SK-N-SH (cell line): ENCODE measurements at regions not wholly inside any gene's neighbourhood (a gene's known extent, or its start where the extent isn't known, plus 50 kb on each side); places are given as distances from the start of the nearest gene placed in this dataset.
A peak's percentile ranks its signal among the peaks of the same experiment; 100 is the strongest.

Experiments
- CTCF ChIA-PET: fragments of 300-600, 350-600 bp; formaldehyde crosslinking; extraction: SDS; loops from one replicate; lab custom pipeline; 2021; lab: Yijun Ruan, JAX
- POLR2A ChIA-PET: fragments of 350-600 bp; sonication (Branson Sonifier 250); formaldehyde crosslinking; extraction: SDS; loops from one replicate; lab custom pipeline; 2020; ENCODE audit warnings: antibody characterized with exemption, inconsistent platforms; lab: Yijun Ruan, JAX
- DNase-seq: peaks from one replicate; pipeline ENCODE4 v3.0.0; 2012
- H2AFZ ChIP-seq: fragments of 200-600 bp; sonication (generic); 2 replicates; pipeline ENCODE4 v1.8.1; 2016; ENCODE audit warnings: antibody characterized with exemption, mild to moderate bottlenecking, low read depth
- H3F3A ChIP-seq: fragments of 200-600 bp; sonication (generic); replicated peaks from 2 replicates; pipeline ENCODE3; 2016; ENCODE audit warnings: antibody characterized with exemption, mild to moderate bottlenecking; ENCODE audit not compliant: insufficient read depth
- H3K27ac ChIP-seq, 2 experiments: fragments of 200-500 bp in 1 of 2; fragments of 200-600 bp in 1 of 2; sonication (Bioruptor generic) in 1 of 2; sonication (generic), shearing (Covaris generic) in 1 of 2; 2 replicates each; pipeline versions ENCODE4 v1.5.1 to v1.6.1; 2014 to 2016; ENCODE audit warnings: low read depth in 2 of 2, inconsistent platforms in 1 of 2, low read length in 1 of 2, mild to moderate bottlenecking in 1 of 2, mixed read lengths in 1 of 2
- H3K27me3 ChIP-seq: fragments of 200-600 bp; sonication (generic), shearing (Covaris generic); 2 replicates; pipeline ENCODE4 v1.6.1; 2016; ENCODE audit warnings: mixed run types; ENCODE audit not compliant: insufficient read depth
- H3K36me3 ChIP-seq, 2 experiments: fragments of 200-500 bp in 1 of 2; fragments of 200-600 bp in 1 of 2; sonication (Bioruptor generic) in 1 of 2; sonication (generic) in 1 of 2; replicated peaks in 1 of 2; 2 replicates each; pipeline versions ENCODE3 to v1.5.1; 2014 to 2016; ENCODE audit warnings: low read length in 1 of 2, mild to moderate bottlenecking in 1 of 2; ENCODE audit not compliant: insufficient read depth in 2 of 2, control insufficient read depth in 1 of 2
- H3K4me1 ChIP-seq, 2 experiments: fragments of 200-500 bp in 1 of 2; fragments of 200-600 bp in 1 of 2; sonication (Bioruptor generic) in 1 of 2; sonication (generic), shearing (Covaris generic) in 1 of 2; 2 replicates each; pipeline versions ENCODE4 v1.5.1 to v1.6.1; 2014 to 2016; ENCODE audit warnings: low read depth in 1 of 2, low read length in 1 of 2, mixed run types in 1 of 2; ENCODE audit not compliant: insufficient read depth in 2 of 2, control insufficient read depth in 1 of 2
- H3K4me2 ChIP-seq: fragments of 200-600 bp; sonication (generic), shearing (Covaris generic); 2 replicates; pipeline ENCODE4 v1.6.1; 2017; ENCODE audit warnings: mixed run types
- H3K4me3 ChIP-seq, 2 experiments: fragments of 200-500 bp in 1 of 2; fragments of 200-600 bp in 1 of 2; sonication (Bioruptor generic) in 1 of 2; sonication (generic), shearing (Covaris generic) in 1 of 2; 2 replicates each; pipeline versions ENCODE4 v1.5.1 to v1.8.1; 2014 to 2016; ENCODE audit warnings: low read depth in 2 of 2, inconsistent platforms in 1 of 2, low read length in 1 of 2, mild to moderate bottlenecking in 1 of 2, mixed read lengths in 1 of 2, moderate library complexity in 1 of 2
- H3K79me2 ChIP-seq: fragments of 200-600 bp; sonication (generic); 2 replicates; pipeline ENCODE4 v1.8.1; 2017; ENCODE audit warnings: mild to moderate bottlenecking; ENCODE audit not compliant: insufficient read depth
- H3K9ac ChIP-seq: fragments of 200-600 bp; sonication (generic); 2 replicates; pipeline ENCODE4 v1.6.1; 2017; ENCODE audit warnings: mixed run types
- H3K9me2 ChIP-seq: fragments of 200-600 bp; sonication (generic); 2 replicates; pipeline ENCODE4 v1.6.1; 2017; ENCODE audit warnings: mixed run types
- H3K9me3 ChIP-seq: fragments of 200-600 bp; sonication (generic); 2 replicates; pipeline ENCODE4 v1.6.1; 2017; ENCODE audit warnings: mixed run types, mild to moderate bottlenecking, moderate library complexity
- H4K20me1 ChIP-seq: fragments of 200-600 bp; sonication (generic); 2 replicates; pipeline ENCODE4 v1.6.1; 2017; ENCODE audit warnings: mild to moderate bottlenecking, mixed run types; ENCODE audit not compliant: insufficient read depth
- CHD2 ChIP-seq: fragments of 150-350 bp; IDR thresholded peaks from 2 replicates; pipeline ENCODE4 v1.6.1; 2018; ENCODE audit warnings: low read length; ENCODE audit not compliant: partially characterized antibody
- ELF1 ChIP-seq: IDR thresholded peaks from 2 replicates; pipeline ENCODE4 v1.4.0; 2012
- EP300 ChIP-seq, 2 experiments: IDR thresholded peaks; 2 replicates each; pipeline versions ENCODE4 v1.4.0 to v1.6.1; 2012; ENCODE audit warnings: borderline replicate concordance in 1 of 2, low read depth in 1 of 2, low read length in 1 of 2
- EZH2phosphoT487 ChIP-seq: fragments of 200-600 bp; sonication (generic); IDR thresholded peaks from 2 replicates; pipeline ENCODE4 v1.6.1; 2017; ENCODE audit warnings: low read depth, mixed run types, mild to moderate bottlenecking, antibody characterized with exemption, moderate library complexity, borderline replicate concordance
- FOXJ3 ChIP-seq: sonication (generic); formaldehyde crosslinking; IDR thresholded peaks from 2 replicates; pipeline ENCODE4 v1.5.1; 2020; ENCODE audit warnings: mild to moderate bottlenecking, missing genetic modification reagents
- FOXM1 ChIP-seq: IDR thresholded peaks from 2 replicates; pipeline ENCODE4 v1.4.0; 2012; ENCODE audit warnings: low read depth, mild to moderate bottlenecking
- GABPA ChIP-seq: IDR thresholded peaks from 2 replicates; pipeline ENCODE4 v1.4.0; 2012; ENCODE audit warnings: low read depth, mild to moderate bottlenecking
- JUND ChIP-seq: IDR thresholded peaks from 2 replicates; pipeline ENCODE4 v1.4.0; 2012
- MXI1 ChIP-seq: IDR thresholded peaks from 2 replicates; pipeline ENCODE4 v1.6.1; 2012; ENCODE audit warnings: mild to moderate bottlenecking, low read depth, low read length, improper control_type of control experiment
- POLR2AphosphoS5 ChIP-seq: IDR thresholded peaks from 2 replicates; pipeline ENCODE4 v1.6.1; 2012; ENCODE audit warnings: low read depth, low read length
- RAD21 ChIP-seq: IDR thresholded peaks from 2 replicates; pipeline ENCODE4 v1.6.1; 2012; ENCODE audit warnings: mild to moderate bottlenecking, low read length
- RCOR1 ChIP-seq: fragments of 150-350 bp; IDR thresholded peaks from 2 replicates; pipeline ENCODE4 v1.6.1; 2017; ENCODE audit warnings: antibody characterized with exemption, low read length
- RFX5 ChIP-seq: IDR thresholded peaks from 2 replicates; pipeline ENCODE4 v1.6.1; 2012; ENCODE audit warnings: mild to moderate bottlenecking, improper control_type of control experiment, low read length
- RXRA ChIP-seq: IDR thresholded peaks from 2 replicates; pipeline ENCODE4 v1.4.0; 2012; ENCODE audit warnings: low read depth, mild to moderate bottlenecking, borderline replicate concordance
- SMC3 ChIP-seq: IDR thresholded peaks from 2 replicates; pipeline ENCODE4 v1.6.1; 2012; ENCODE audit warnings: low read depth, low read length, improper control_type of control experiment
- TCF12 ChIP-seq: IDR thresholded peaks from 2 replicates; pipeline ENCODE4 v1.4.0; 2012
- TEAD4 ChIP-seq: IDR thresholded peaks from 2 replicates; pipeline ENCODE4 v1.4.0; 2012; ENCODE audit warnings: mild to moderate bottlenecking, borderline replicate concordance; ENCODE audit not compliant: insufficient read depth
- USF1 ChIP-seq: IDR thresholded peaks from 2 replicates; pipeline ENCODE4 v1.4.0; 2012; ENCODE audit warnings: low read depth, borderline replicate concordance
- YY1 ChIP-seq: IDR thresholded peaks from 2 replicates; pipeline ENCODE4 v1.4.0; 2012; ENCODE audit warnings: low read depth, mild to moderate bottlenecking
- WGBS: methylation state at CpG from one replicate; pipeline ENCODE4 v1.1.6; 2017; ENCODE audit warnings: low lambda C conversion rate; 5-methylcytosine and 5-hydroxymethylcytosine counted together
- TF ChIP-seq, protein P1 (sequence below): fragments of 150-350 bp; IDR thresholded peaks from 2 replicates; pipeline ENCODE4 v1.6.1; 2017; ENCODE audit warnings: antibody characterized with exemption, low read length, low read depth, borderline replicate concordance
- TF ChIP-seq, protein P2 (sequence below): IDR thresholded peaks from 2 replicates; pipeline ENCODE4 v1.4.0; 2012; ENCODE audit warnings: low read depth
- TF ChIP-seq, protein P3 (sequence below): fragments of 200-600 bp; sonication (generic); IDR thresholded peaks from 2 replicates; pipeline ENCODE4 v1.6.1; 2017; ENCODE audit warnings: antibody characterized with exemption, mild to moderate bottlenecking, moderate library complexity
- TF ChIP-seq, protein P4 (sequence below): IDR thresholded peaks from 2 replicates; pipeline ENCODE4; 2012

- TF ChIP-seq RFX5, result no peak
- peak; percentile 90 for TF ChIP-seq TEAD4
- TF ChIP-seq, protein P1, sequence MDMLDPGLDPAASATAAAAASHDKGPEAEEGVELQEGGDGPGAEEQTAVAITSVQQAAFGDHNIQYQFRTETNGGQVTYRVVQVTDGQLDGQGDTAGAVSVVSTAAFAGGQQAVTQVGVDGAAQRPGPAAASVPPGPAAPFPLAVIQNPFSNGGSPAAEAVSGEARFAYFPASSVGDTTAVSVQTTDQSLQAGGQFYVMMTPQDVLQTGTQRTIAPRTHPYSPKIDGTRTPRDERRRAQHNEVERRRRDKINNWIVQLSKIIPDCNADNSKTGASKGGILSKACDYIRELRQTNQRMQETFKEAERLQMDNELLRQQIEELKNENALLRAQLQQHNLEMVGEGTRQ, result no peak
- TF ChIP-seq, protein P2, sequence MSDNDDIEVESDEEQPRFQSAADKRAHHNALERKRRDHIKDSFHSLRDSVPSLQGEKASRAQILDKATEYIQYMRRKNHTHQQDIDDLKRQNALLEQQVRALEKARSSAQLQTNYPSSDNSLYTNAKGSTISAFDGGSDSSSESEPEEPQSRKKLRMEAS, result peak; percentile 44; the same call in 1 of the 2 replicates
- TF ChIP-seq EP300 (IDR thresholded peaks at IDR 0.05; ENCODE audit: borderline replicate concordance in 1 of 2, low read depth in 1 of 2, low read length in 1 of 2), result peak; percentile 52 to 74; a peak in 3 of 4 replicates
- TF ChIP-seq, protein P3, sequence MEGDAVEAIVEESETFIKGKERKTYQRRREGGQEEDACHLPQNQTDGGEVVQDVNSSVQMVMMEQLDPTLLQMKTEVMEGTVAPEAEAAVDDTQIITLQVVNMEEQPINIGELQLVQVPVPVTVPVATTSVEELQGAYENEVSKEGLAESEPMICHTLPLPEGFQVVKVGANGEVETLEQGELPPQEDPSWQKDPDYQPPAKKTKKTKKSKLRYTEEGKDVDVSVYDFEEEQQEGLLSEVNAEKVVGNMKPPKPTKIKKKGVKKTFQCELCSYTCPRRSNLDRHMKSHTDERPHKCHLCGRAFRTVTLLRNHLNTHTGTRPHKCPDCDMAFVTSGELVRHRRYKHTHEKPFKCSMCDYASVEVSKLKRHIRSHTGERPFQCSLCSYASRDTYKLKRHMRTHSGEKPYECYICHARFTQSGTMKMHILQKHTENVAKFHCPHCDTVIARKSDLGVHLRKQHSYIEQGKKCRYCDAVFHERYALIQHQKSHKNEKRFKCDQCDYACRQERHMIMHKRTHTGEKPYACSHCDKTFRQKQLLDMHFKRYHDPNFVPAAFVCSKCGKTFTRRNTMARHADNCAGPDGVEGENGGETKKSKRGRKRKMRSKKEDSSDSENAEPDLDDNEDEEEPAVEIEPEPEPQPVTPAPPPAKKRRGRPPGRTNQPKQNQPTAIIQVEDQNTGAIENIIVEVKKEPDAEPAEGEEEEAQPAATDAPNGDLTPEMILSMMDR, result no peak
- TF ChIP-seq YY1, result no peak
- 0 out of 2 replicates have a peak, but pooled peaks have one; percentile 26 for TF ChIP-seq ELF1
- peak; percentile 34; the same call in 1 of the 2 replicates for TF ChIP-seq GABPA
- TF ChIP-seq, all 33 proteins: peak for 19
Measured at GRCh38 chr2:42117923-42118753, 51.0 kb upstream of the EML4 start (continued).

GRCh38 chr2:42118754-42119569 lies 50.2 kb upstream of the EML4 start:
- ChIA-PET POLR2A (interaction anchor here (1.6 kb wide), 1 partner anchor 14 kb away, joined by 10 read pairs; no protein-coding TSS in a partner anchor), CTCF (interaction anchor here (0.7 to 7.0 kb wide), 7 partner anchors 10 to 265 kb away, joined by 3 to 29 read pairs (median 3); no protein-coding TSS in a partner anchor)
- Histone ChIP-seq H3K9me3 (peaks cover 5% of the 10 kb centered on the region; the same call in 1 of the 2 replicates), H3K9me2 (no peaks in the 10 kb centered on the region), H3K27me3 (no peaks in the 10 kb centered on the region), H3K36me3 (no peaks in the 10 kb centered on the region), H4K20me1 (peaks cover 5% of the 10 kb centered on the region; the same call in 1 of the 2 replicates), H3K4me1 (peaks cover 29 to 36% of the 10 kb centered on the region in 2 experiments), H3K27ac (peak overlapping the region; percentile 86 to 94), H3K4me2 (peak overlapping the region; percentile 57), H3K9ac (peak overlapping the region; percentile 42; the same call in 1 of the 2 replicates), H2AFZ (no peak overlapping the region), H3F3A (peaks cover 26% of the 10 kb centered on the region), H3K79me2 (no peaks in the 10 kb centered on the region), H3K4me3 (no peak overlapping the region)
- 11% methylated on average over 6 of the region's 6 CpGs for WGBS
- no peak for DNase-seq
- TF ChIP-seq RCOR1 (0 out of 2 replicates have a peak, but pooled peaks have one; percentile 44), YY1 (no peak), EZH2phosphoT487 (no peak), FOXJ3 (no peak), ELF1 (no peak), JUND (no peak), EP300 (IDR thresholded peaks at IDR 0.05; ENCODE audit: borderline replicate concordance in 1 of 2, low read depth in 1 of 2, low read length in 1 of 2) (peak in 1 of 2 experiments; percentile 86; a peak in 3 of 4 replicates), FOXM1 (no peak; the same call in 1 of the 2 replicates), USF1 (no peak), RAD21 (no peak; the same call in 1 of the 2 replicates), CHD2 (no peak), POLR2AphosphoS5 (peak; percentile 55), TEAD4 (peak; percentile 39; the same call in 1 of the 2 replicates), GABPA (no peak), RXRA (no peak), SMC3 (0 out of 2 replicates have a peak, but pooled peaks have one; percentile 16), MXI1 (0 out of 2 replicates have a peak, but pooled peaks have one; percentile 30), TCF12 (peak; percentile 91)
- TF ChIP-seq, protein P2, result 0 out of 2 replicates have a peak, but pooled peaks have one; percentile 2
- TF ChIP-seq, protein P4, sequence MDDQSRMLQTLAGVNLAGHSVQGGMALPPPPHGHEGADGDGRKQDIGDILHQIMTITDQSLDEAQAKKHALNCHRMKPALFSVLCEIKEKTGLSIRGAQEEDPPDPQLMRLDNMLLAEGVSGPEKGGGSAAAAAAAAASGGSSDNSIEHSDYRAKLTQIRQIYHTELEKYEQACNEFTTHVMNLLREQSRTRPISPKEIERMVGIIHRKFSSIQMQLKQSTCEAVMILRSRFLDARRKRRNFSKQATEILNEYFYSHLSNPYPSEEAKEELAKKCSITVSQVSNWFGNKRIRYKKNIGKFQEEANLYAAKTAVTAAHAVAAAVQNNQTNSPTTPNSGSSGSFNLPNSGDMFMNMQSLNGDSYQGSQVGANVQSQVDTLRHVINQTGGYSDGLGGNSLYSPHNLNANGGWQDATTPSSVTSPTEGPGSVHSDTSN, result peak; percentile 26; the same call in 1 of the 2 replicates
